ENCODE measurements at regions not wholly inside any gene's neighbourhood (a gene's known extent, or its start where the extent isn't known, plus 50 kb on each side); places are given as distances from the start of the nearest gene placed in this dataset.

GRCh38 chr2:193556766-193557470 is 1362.2 kb upstream of the TMEFF2 start:
- DNase-seq (ENCODE audit: low spot score), result no peak

DNA sequence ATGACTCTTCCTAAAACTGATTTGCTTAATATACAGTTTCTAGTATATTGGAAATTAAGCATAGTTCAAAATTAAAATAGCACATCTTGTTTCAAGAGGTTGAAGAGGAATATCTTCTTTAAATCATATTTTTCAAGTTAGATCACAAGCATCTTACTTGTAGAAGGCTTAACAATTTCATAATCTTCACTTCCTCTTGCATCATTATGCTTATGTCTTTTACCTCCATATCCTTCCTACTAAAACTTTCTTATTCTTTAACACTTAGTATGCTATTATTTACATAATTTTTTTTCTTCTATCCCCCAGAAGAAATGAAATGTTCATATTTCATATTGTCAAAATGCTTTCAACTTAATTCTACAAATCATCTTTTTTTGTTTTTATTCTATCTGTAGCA is 1354.9 kb upstream of the TMEFF2 start:
- DNase-seq (ENCODE audit: low spot score), result no peak

DNA sequence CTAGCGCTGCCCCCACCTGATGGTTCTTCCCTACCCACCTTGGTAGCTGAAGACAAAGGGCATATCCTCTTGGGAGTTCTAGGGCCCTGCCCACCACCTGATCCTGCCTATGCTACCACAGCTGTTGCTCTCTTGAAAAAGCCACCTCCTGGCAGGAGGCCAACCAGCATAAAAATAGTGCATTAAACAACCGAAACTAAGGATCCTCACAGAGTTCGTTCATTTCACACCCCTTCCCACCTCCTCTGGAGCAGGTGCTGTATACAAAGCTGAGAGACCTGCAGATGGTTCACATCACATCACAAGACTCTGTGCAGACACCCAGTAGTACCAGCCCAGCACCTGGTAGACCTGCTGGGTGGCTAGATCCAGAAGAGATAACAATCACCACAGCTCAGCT is 1348.0 kb upstream of the TMEFF2 start:
- no peak for DNase-seq (ENCODE audit: low spot score)

DNA sequence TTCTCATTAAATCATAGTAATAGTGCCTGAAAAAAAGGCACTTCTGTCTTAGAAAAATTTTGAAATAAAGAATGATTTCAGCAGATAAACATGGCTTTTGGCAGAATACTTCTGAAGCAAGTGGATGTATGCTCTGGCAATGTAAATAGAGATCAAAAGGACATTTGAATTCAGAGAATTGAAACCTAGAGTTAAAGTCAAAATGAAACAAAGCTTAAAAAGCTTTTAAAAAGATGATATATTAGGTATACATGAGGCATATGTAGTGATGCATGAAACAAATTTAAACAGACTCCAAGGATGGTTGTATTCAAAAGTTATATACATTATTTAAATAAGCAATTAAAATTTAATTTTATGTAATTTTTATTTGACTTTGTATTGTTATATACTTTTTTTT is 1344.5 kb upstream of the TMEFF2 start:
- no peak for DNase-seq (ENCODE audit: low spot score)

DNA sequence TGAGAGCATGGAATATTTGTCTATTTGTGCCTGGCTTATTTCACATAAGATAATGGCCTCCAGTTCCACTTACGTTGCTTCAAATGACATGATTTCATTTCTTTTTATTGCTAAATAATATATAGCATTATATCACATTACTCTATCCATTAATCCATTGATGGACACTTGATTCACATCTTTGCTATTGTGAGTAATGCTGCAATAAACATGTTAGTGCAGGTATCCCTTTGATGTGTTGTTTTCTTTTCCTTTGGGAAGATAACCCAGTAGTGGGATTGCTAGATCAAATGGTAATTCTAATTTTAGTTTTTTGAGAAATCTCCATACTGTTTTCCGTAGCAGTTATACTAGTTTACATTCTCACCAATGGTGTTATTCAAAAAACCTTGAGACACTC is 1343.3 kb upstream of the TMEFF2 start:
- DNase-seq (ENCODE audit: low spot score), result no peak

DNA sequence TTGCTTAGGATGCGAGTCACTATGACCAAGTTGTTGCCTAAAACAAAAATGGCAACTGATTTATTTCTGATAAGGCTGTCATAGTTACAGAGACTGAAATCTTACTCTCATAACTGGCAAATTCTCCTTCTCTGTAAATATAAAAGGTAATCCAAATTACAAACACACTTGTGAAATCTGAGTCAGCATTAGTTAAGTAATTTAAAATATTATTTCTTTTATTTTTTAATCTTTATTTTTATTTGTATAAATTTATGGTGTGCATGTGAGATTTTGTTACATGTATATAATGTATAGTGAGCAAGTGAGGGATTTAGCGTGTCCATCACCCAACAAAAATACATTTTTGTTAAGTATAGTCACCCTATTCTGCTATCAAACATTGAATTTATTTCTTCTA is 1342.8 kb upstream of the TMEFF2 start:
- DNase-seq (ENCODE audit: low spot score), result no peak

DNA sequence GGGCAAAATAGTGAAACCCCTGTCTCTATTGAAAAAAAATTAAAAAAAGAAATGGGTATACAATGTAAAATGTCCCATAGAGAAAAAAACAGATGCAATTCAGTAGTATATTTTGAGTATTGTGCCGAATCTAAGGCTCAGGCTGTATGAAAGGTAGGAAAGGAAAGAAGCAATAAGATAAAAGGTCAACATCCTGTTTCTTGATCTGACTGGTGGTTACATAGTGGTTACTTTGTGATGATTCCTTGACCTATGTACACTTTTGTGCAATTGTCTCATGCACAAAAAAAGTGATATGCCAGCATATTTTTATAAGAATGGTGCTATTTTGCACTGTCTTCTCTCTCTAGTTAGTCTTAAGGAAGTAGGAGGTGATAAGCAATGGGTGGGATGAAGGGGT is 1333.7 kb upstream of the TMEFF2 start:
- no peak for DNase-seq (ENCODE audit: low spot score)

- no peak for DNase-seq (ENCODE audit: low spot score)
Observed at GRCh38 chr2:193527146-193527545, 1332.4 kb upstream of the TMEFF2 start.

DNA sequence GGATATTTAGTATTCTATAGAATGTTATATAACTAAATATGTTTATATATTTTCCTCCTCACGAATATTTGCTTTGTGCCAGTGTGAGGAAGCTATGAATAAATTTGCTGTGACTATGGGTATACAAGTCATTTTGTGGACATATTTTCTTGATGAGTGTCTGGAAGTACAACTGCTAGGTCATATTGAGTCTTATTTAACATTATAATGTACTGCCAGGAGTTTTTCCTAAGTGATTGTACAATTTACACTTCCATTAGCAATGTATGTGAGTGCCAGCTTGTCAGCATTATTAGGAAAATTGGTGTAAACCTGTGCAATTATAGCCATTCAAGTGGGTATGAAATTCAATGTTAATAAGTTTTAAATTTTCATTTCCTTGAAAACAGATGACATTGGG is 1328.9 kb upstream of the TMEFF2 start:
- no peak for DNase-seq (ENCODE audit: low spot score)

DNA sequence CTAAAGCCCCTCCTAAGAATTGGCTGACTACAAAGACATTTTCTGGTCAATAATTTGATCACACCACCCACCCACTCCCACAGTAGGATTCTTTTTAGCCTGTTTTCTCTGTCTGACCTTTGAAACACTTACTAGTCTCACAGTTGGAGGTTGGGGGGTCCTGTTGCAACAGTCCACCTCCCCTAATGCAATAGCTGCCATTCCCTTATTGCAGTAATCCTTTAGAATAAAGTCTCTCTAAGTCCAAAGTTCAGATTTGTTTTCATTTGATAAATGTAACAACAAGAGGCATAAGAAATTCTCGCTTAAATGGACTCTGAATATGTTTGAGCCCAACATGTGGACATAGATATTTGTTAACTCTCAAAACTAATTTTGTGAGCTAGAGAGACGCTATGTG is 1326.8 kb upstream of the TMEFF2 start:
- DNase-seq (ENCODE audit: low spot score), result no peak

GRCh38 chr2:193520709-193521458 is 1326.2 kb upstream of the TMEFF2 start:
- no peak for DNase-seq (ENCODE audit: low spot score)

DNA sequence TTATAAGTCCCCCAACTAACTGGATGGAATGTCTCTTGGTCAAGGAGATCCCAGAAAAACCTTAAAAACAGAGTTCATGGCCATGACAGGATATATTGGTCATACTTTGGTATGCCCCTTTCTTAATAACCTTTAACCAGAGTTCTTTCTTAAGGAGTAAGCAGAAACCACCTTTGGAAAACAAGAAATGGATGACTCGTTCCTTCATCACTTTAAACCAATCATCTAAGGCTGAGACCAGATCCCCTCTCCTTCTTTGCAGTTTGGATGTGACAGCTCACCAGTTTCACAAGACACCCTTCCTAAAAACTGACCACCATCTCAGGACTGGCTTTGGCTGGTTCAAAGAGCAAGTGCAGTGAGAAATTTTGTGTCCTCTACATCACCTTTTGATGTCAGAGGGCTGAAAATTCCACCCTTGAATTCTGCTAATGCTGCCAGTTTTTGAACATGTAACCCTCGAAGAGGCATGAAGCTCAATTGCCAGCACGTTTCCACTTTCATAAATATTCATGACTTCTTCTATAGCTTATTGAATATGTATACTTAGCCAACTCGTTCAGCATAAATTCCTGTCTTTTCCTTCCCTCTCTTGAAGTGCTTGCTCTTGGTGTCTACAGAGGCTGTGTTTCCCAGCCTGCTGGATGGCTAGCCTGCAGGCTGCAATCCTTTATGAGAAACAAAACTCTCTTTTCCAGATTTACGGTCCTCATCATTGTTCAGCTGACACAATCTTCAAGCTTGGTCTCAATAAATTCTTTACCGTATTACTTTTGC is 1323.5 kb upstream of the TMEFF2 start:
- DNase-seq (ENCODE audit: low spot score), result no peak

GRCh38 chr2:193517615-193518014 is 1322.9 kb upstream of the TMEFF2 start:
- DNase-seq (ENCODE audit: low spot score), result no peak

DNA sequence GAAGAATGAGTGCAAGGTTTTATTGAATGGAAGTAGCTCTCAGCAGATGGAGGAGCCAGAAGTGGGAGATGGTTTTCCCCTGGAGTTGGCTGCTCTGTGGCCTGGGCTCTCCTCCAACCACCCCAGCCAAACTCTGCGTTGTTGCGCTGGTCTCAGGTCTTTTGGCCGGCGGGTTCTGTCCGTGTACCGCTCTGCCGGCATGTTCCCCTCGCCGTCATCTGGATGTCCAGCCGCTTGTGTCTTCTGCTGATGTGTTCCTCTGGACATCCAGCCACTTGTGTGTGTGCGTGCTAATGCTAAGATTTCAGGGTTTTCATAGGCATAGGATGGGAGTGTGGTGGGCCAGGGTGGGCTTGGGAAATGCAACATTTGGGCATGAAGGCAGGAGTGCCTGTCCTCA is 1311.3 kb upstream of the TMEFF2 start:
- DNase-seq (ENCODE audit: low spot score), result no peak

- no peak for DNase-seq (ENCODE audit: low spot score)
Observed at GRCh38 chr2:193505620-193506019, 1310.9 kb upstream of the TMEFF2 start.

DNA sequence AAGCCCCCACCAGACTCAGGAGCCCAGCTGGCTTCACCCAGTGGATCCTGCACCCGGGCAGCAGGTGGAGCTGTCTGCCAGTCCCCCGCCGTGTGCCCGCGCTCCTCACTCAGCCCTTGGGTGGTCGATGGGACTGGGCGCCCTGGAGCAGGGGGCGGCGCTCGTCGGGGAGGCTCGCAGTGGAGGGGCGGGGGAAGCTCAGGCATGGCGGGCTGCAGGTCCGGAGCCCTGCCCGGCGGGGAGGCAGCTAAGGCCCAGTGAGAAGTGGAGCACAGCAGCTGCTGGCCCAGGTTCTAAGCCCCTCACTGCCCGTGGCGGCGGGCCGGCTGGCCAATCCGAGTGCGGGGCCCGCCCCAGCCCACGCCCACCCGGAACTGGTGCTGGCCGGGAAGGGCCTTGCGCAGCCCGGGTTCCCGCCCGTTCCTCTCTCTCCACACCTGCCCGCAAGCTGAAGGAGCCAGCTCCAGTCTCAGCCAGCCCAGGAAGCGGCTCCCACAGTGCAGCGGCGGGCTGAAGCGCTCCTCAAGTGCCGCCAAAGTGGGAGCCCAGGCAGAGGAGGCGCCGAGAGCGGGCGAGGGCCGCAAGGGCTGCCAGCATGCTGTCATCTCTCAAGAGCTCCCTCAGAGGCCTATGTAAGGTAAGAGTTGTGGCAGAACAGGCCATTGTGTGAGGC is 1307.8 kb upstream of the TMEFF2 start:
- peak; percentile 46 for DNase-seq (ENCODE audit: low spot score)

DNA sequence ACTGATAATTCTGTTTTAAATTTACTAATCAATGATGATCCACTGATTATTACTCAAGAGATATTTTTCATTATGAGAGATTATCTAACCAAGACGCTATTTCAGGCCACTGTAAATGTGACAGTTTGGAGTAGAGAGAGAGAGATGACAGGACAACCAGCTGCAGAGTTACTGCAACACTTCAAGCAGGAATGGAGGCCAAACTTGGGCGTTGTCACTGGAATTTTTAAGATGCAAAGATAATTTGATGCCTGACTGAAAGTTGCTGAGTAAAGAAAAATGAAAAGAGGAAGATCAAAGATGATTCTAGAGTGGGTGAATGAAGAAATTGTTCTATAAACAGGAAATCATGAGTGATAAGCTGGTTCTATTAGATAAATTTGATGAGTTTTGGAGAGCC is 1302.1 kb upstream of the TMEFF2 start:
- DNase-seq (ENCODE audit: low spot score), result no peak

- DNase-seq (ENCODE audit: low spot score), result no peak
Observed at GRCh38 chr2:193482557-193482956, 1287.8 kb upstream of the TMEFF2 start.

- DNase-seq (ENCODE audit: low spot score), result no peak
Observed at GRCh38 chr2:193480187-193480586, 1285.5 kb upstream of the TMEFF2 start.

GRCh38 chr2:193476171-193476800 is 1281.6 kb upstream of the TMEFF2 start:
- no peak for DNase-seq (ENCODE audit: low spot score)

GRCh38 chr2:193475038-193475437 is 1280.3 kb upstream of the TMEFF2 start:
- DNase-seq (ENCODE audit: low spot score), result no peak

DNA sequence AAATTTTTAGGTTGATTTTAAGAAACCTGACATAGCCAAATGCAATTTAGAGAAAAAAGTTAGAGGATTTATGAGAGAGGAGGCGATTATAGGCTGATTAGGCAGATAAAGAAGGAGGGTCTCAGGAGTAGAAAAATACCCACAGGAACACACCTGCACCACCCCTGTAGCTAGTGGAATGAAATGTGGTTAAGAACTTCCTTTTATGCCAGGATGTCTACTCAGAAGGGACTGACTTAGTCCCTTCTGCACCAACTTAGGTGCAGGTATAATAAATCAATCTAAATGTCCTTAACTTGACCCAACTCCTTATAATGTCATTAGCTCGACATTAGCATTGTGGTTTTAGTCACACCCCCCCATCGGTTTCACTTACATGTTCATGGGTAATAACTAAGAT is 1274.5 kb upstream of the TMEFF2 start:
- DNase-seq (ENCODE audit: low spot score), result no peak

All from SW480 (cell line).